ENCODE measurements at regions not wholly inside any gene's neighbourhood (a gene's known extent, or its start where the extent isn't known, plus 50 kb on each side); places are given as distances from the start of the nearest gene placed in this dataset.
"Not testable (repeated sequence)": the region's sequence is repeated elsewhere in the genome, so short reads cannot be mapped to it uniquely, and the experiment has no call there.

- intact Hi-C loops (cut with micrococcal nuclease) = not testable (repeated sequence)
Observed at GRCh38 chr19:23984911-23985310, 70.2 kb downstream of the ZNF726 start.

- intact Hi-C loops (cut with micrococcal nuclease) = no loop called here
Observed at GRCh38 chr19:23986623-23987022, 71.9 kb downstream of the ZNF726 start.

DNA sequence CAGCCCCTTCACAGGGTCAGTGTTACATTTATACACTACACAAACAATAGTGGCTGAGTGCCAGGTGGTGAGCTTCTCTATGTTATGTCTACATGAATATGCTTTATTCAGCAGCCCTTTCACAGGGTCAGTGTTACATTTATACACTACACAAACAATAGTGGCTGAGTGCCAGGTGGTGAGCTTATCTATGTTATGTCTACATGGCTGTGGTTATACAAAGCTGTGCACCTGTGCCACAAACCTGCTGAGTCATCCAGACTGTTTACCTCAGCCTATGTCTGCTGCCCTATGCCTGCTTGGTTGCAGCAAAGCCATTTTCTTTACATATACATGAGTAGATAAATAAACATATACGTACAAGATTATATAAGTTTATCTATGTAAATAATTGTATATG lies 76.5 kb downstream of the ZNF726 start:
- intact Hi-C loops (cut with micrococcal nuclease) = no loop called here

DNA sequence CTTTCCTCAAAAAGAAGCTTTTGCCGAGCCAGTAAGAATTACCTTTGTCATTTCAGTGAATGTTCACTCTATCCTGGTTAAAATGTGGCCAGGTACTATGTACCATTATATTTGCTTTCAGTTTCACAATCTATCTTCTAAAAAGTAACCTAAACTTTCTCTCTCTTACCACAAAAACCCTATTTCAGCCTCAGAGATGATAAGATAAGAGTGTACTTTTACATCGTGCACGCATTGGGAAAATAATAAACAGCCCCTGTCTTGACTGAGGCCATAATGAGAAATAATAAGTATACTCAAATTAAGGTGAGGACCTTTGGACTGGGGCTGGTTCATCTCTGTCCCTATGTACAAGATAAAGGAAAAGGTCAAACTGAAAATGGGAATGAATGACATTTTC lies 77.7 kb downstream of the ZNF726 start:
- intact Hi-C loops (cut with micrococcal nuclease) = no loop called here

DNA sequence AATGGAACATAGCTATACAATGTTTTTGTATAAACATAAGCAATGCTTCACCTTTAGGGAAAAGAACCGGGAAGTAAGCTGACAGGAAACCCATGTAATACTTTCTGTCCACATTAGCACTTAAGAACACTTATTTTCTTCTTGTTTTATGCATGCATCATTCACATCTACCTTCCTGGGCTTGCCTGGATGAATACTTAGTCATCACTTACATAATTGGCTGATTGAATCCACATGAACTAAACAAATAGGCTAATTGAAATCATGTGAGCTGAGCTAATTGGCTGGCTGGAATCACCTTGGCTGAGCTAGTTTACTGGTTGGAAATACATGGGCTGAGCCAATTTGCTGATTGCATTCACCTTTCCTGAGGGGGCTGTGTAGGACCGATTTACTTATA lies 78.8 kb downstream of the ZNF726 start:
- intact Hi-C loops (cut with micrococcal nuclease) = no loop called here

DNA sequence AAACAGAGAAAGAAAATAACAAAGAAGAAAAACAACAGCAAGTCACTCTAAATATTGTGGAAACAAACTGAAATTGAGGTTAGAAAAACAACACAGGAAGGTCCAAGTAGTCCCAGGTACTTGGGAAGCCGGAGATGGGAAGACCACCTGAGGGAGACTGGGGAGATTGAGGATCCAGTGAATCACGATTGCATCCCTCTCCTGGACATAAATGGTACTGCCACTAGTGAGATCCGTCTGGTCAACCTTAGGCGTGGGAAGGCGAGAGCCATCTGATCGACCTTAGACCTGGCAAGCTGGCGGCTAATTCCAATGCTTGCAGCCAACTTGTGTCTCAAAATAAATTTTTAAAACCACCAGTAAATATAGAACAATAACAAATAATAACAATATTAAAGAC lies 81.9 kb downstream of the ZNF726 start:
- intact Hi-C loops (cut with micrococcal nuclease) = no loop called here

DNA sequence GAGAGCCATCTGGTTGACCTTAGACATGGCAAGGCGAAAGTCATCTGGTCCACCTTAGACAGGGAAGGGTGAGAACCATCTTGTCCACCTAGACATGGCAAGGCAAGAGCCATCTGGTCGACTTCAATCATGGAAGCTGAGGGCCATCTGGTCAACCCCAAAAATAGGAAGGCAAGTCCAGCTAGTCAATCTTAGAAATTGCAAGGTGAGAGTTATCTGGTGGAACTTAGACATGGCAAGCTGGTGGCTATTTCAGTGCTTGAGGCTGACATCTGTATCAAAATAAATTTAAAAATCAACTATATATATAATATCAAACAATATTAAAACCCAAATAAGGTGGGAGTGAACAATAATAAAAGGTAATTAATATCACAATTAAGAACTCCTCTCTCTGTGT lies 83.9 kb downstream of the ZNF726 start:
- intact Hi-C loops (cut with micrococcal nuclease) = no loop called here

DNA sequence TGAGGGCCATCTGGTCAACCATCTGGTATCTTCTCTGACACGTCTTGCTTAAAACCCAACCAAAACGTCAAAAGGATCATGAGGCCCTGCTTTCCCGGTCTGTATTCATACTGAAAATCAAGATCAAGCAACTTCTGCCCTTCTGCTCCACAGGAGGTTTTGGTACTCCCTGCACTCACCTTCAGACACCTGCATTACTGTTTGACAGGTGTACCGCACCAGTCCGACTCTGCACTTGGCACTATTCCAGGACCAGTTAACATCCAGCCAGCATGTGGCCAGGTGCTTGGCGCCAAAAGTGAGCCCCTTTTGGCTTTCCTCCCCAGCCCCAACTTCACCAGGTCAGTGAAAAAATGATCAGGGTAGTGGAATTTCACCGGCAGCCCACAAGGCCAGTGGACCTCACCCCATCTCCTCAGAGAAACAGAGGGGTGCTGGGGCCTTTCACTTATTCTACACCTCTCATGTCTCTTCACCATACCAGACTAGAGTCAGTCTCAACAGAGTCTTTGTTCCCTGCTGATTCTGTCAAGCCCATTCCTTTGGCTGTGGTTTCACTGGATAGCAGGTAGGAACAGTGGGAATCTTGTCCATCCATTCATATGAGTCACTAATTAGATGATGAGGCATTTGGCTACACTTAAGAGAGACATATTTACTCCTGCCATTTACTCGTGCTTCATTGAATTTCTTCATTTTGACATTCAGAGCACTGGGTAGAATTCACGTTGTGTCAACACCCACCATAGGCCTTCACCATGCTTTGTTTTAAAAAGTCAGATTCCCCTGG lies 85.3 kb downstream of the ZNF726 start:
- intact Hi-C loops (cut with micrococcal nuclease) = no loop called here

DNA sequence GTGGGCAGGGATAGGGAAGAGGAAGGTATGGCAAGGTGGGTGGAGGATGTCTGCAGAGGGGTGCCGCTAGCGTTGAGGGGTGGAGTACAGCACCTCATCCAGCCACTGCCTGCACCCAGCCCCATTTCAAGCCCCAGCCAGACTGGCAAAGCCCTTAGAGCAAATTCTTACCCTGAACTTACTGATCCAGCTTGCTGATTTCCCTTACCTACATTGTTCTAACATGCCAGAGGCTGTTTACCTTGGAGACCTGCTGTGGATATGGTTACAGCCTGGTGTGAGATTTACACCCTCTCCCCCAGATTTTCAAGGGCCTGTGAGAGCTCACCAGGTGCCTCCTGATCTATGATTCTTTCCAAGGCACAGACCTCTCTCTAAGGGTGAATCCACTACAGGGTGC lies 86.0 kb downstream of the ZNF726 start:
- intact Hi-C loops (cut with micrococcal nuclease) = no loop called here

DNA sequence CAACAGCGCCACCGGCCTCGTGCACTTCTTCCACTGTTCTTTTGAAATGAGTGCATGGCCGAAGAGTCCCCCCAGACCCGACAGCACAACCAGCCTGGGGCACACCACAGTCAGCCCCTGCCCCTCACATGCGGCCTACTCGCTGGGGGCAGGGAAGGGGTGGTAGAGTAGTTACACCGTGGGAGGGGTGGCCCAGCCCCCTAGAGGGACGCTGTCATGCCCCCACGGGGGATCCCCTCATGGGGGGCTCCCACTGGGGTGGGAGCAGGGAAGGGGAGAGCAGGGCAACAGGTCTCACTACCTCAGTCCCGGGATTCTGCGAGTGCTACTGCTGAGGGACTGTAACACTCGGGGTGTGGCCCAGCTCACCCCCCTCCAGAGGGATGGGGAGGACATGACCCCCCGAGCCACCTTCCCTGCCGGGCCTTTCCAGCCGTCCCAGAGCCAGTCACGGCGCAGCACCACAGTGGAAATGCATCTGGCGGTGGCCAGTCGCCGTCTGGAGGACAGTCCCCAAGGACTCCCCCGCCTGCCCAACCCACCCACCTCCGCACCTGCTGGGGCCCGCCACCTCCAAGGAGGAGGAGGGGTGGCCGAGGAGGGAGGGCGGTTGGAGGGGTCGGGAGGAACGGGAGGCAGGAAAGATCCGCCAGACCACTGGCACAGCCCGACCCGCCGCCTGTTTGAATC lies 84.6 kb upstream of the ZNF254 start:
- intact Hi-C loops (cut with micrococcal nuclease) = no loop called here

DNA sequence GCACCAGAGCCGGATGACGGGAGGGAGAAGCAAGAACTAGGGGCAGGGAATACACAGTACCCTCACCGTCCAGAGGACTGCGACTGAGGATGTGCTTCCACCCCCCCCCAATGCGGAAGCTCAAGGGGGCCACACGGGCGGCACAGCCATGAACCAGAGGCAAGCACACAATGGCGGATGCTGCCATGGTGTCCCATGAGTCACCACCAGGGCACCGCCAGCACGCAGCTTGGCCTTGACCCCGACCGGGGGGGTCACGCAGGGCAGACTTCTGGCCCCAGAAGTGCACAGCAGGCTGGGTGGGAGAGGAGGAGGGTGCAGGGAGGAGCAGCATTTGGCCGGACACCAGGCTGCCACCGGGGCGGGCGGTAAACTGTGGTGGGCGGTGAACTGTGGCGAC lies 83.5 kb upstream of the ZNF254 start:
- intact Hi-C loops (cut with micrococcal nuclease) = no loop called here

GRCh38 chr19:24004166-24004565 lies 82.8 kb upstream of the ZNF254 start:
- intact Hi-C loops (cut with micrococcal nuclease) = no loop called here

GRCh38 chr19:24029941-24030636 lies 56.9 kb upstream of the ZNF254 start:
- intact Hi-C loops (cut with micrococcal nuclease) = no loop called here

- intact Hi-C loops (cut with micrococcal nuclease) = loop anchor here (1.0 to 2.0 kb wide), 7 partner anchors 55 to 782 kb away; partner anchors contain the start of genes ZNF254, ZNF675, ZNF681 and ZNF724
Observed at GRCh38 chr19:24032651-24033050, 54.3 kb upstream of the ZNF254 start.

- intact Hi-C loops (cut with micrococcal nuclease) = loop anchor here (1.0 to 2.0 kb wide), 7 partner anchors 54 to 783 kb away; partner anchors contain the start of genes ZNF254, ZNF675, ZNF681 and ZNF724
Observed at GRCh38 chr19:24033301-24033962, 53.6 kb upstream of the ZNF254 start.

- intact Hi-C loops (cut with micrococcal nuclease) = loop anchor here (1.0 to 2.0 kb wide), 7 partner anchors 53 to 784 kb away; partner anchors contain the start of genes ZNF254, ZNF675, ZNF681 and ZNF724
Observed at GRCh38 chr19:24033963-24034342, 53.0 kb upstream of the ZNF254 start.

DNA sequence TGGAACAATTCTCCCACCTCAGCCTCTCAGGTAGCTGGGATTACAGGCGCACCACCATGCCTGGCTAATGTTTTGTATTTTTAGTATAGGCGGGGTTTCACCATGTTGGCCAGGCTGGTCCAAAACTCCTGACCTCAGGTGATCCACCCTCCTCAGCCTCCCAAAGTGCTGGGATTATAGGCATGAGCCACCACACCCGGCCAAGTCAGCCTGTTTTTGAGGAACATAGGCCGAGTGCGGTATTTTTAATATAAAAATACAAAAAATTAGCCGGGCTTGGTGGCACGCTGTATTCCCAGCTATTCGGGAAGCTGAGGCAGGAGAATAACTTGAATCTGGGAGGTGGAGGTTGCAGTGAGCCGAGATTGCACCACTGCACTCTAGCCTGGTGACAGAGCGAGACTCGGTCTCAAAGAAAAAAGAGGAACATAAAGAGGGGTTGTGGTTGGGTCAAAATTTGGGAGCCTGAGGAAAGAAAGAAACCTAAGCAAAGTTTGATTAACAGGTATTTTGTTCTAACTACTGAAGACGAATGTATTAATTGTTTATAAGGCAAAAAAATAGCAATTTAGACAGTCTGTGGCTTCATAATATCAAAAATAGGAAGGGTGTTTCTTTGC lies 51.6 kb upstream of the ZNF254 start:
- intact Hi-C loops (cut with micrococcal nuclease) = not testable (repeated sequence)

Measured in T-helper 1 cell treated with Interleukin-12 subunit alpha and Interleukin-12 subunit beta and Interleukin-4 antibody, amounts not matched to agents 30 ng/mL and 1 ng/mL, for 36 hours (primary cell).